ENCODE measurements at regions not wholly inside any gene's neighbourhood (a gene's known extent, or its start where the extent isn't known, plus 50 kb on each side); places are given as distances from the start of the nearest gene placed in this dataset.

DNA sequence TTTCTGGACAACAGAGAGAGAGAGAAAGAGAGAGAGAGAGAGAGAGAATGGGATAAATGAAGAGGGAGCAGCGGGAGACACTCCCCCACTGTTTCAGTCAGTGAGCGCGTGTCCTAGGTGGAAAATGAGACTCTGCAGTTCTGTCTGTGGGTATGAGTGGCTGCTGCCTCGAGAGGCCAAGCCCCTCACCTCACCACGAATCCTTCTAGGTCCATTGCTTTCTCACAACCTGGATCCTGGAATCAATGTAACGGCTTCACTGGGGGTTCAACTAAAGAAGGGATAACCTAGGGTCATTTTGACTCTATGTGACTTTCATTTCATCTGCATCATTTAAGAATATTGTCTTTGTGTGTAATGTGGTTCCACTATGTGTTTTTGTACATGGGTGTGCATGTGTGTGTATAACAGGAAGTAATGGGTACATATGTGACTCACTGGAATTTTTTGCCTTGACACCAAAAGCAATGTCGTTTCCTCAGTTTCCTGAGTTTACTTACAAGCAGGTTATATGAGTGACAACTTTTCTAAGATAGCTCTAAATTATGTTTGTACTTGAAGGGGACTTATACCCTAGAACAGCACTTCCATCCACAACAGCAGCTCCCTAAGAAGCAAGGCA is 221.4 kb upstream of the TRIB2 start:
- DNase-seq (ENCODE audit: low read depth), result no peak

- DNase-seq (ENCODE audit: low read depth), result no peak
Measured at GRCh38 chr2:12498286-12498685, 218.4 kb upstream of the TRIB2 start.

DNA sequence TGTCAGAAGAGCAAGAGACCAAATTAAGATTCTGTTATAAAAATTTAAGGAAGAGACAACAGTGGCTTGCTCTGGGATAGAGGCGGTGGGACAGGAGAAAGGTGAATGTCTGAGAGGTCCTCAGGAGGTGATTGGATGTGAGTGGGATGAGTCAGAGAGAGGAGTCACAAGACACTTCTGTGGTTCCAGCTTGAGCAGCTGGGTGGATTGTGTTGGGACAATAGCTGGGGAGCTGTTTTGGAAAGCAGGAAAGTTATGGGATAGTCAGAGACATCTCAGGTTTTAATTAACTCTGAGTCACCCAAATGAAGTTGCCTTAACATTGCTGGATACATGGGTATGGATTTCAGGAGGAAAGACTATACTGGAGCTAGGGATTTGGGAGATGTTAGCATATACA is 218.0 kb upstream of the TRIB2 start:
- no peak for DNase-seq (ENCODE audit: low read depth)

GRCh38 chr2:12500899-12501298 is 215.8 kb upstream of the TRIB2 start:
- no peak for DNase-seq (ENCODE audit: low read depth)

DNA sequence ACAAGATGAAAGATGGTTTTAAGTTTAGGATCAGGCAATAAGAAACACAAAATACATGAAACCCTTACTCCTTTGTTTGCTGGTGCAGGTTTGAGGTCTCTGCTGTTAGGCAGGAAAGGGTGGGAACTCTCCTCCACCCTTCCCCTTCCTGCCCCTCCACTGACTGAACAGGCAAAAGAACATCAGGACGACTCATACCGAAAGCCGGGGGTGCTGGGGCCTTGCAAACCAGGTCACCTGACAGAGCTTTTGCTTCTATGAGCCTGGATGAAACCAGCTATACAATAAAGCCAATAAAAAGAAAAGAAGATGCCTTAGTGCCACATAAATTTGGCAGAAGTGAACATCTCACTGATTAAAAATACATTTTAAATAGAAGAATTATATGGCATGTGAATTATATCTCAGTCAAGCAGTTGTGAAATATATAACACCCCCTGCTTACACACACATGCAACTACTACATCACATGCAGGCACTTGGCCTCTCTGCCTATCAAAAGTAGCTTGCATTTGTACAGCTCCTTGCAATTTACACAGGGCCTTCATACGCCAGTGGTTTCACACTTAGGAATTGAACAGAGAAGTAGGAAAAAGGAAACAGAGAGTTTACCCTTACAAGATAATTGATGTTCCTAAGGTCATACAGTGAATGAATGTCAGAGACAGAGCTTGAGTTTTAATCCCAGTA is 215.1 kb upstream of the TRIB2 start:
- no peak for DNase-seq (ENCODE audit: low read depth)

GRCh38 chr2:12502759-12503158 is 214.0 kb upstream of the TRIB2 start:
- no peak for DNase-seq (ENCODE audit: low read depth)

DNA sequence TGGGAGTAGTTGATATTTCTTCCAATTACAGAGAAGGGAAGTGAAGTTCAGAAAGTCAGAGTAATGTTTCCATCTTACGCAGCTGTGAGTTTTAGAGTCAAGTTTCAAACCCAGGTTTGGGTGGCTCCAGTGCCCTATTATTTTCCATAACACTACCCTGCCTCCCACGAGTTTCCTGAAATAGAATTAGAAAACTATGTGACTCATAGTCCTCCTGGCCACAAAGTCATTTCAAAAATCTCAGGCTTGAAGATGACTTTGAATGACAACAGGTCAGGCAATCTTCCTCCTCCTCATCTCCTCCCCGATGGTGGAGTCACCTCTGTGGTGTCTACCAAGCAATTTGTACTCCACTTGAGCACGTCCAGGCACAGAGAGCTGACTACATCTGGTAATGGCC is 212.3 kb upstream of the TRIB2 start:
- DNase-seq (ENCODE audit: low read depth), result no peak

DNA sequence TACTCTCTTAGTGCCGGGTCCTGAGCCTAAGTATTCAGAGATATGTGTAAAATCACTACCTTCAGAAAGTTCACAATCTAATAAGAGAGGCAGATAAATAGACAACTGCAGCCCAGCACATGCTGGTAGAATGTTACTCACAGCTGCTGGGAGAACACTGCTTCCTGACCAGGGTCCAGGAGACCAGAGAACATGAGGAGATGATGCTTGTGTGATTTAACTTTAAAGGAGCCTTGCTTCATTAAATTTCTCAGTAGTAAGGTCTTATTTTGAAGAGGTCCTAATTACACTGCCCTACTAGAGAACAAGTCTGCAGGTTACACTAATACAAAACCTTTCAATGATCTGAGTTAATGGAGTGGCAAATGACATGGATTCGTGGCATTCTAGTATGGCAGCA is 209.9 kb upstream of the TRIB2 start:
- DNase-seq (ENCODE audit: low read depth), result no peak

- no peak for DNase-seq (ENCODE audit: low read depth)
Measured at GRCh38 chr2:12507295-12507694, 209.4 kb upstream of the TRIB2 start.

DNA sequence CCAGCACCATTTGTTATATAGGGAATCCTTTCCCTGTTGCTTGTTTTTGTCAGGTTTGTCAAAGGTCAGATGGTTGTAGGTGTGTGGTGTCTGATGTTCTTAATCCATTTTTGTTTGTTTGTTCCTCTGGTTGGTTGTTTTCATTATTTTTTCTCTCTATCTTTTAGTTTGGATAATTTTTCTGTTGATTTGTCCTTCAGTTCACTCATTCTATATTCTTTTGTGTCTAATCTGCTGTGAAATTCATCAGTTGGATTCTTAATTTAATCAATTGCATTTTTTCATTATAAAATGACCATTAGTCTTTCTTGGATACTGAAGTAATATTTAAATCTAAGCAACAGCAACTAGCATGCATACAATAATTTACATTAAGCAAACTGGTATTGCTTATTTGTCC is 206.7 kb upstream of the TRIB2 start:
- no peak for DNase-seq (ENCODE audit: low read depth)

GRCh38 chr2:12513339-12513738 is 203.4 kb upstream of the TRIB2 start:
- no peak for DNase-seq (ENCODE audit: low read depth)

DNA sequence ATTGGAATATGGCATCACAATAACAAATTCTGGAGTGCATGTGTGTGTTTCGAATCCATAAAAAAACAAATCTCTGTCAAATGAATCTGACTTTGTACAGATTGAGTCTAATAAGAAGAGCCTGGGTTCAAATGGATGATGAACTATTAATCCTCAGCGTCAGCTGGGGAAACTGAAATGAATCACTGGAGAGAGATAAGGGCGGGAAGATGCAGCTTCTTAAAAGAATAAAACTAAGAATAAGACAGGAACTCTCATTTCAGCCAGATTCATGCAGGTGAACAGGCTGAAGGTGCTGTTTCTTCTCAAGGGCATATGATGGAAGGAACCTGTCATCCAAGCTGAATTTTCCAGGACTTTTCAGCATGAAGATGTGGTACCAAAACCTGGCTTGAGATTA is 202.6 kb upstream of the TRIB2 start:
- no peak for DNase-seq (ENCODE audit: low read depth)

- DNase-seq (ENCODE audit: low read depth), result no peak
Measured at GRCh38 chr2:12514631-12515437, 201.9 kb upstream of the TRIB2 start.

GRCh38 chr2:12515871-12516270 is 200.9 kb upstream of the TRIB2 start:
- no peak for DNase-seq (ENCODE audit: low read depth)

DNA sequence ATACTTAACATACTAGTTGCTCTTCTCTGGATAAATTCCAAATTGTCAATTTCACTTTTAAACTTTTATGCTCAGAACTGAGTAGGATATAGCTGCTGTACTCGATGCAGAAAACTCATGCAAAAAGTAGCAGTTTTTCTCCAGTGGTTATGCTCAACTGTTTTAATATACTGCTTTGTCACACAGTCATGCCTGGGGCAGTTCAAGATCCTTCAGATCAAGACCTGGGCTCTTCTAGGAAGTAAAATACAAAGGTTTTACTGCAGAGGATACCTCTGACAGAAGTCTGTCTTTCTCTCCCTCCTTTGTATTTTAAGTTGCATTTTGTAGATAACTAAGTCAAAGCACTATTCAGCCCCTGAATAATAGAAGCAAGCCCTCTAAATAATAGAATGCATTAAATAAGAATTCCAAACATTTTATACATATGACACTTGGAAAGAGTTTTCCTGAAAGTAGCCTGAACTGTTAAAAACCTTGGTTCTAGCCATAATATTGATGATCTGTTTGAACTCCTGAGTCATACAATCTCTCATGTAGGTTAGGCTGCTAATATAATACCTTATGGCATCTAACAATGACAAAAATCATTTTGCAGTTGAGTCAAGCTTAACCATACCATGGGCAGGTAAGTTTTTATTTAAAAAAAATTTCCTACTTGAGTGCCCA is 183.3 kb upstream of the TRIB2 start:
- no peak for DNase-seq (ENCODE audit: low read depth)

DNA sequence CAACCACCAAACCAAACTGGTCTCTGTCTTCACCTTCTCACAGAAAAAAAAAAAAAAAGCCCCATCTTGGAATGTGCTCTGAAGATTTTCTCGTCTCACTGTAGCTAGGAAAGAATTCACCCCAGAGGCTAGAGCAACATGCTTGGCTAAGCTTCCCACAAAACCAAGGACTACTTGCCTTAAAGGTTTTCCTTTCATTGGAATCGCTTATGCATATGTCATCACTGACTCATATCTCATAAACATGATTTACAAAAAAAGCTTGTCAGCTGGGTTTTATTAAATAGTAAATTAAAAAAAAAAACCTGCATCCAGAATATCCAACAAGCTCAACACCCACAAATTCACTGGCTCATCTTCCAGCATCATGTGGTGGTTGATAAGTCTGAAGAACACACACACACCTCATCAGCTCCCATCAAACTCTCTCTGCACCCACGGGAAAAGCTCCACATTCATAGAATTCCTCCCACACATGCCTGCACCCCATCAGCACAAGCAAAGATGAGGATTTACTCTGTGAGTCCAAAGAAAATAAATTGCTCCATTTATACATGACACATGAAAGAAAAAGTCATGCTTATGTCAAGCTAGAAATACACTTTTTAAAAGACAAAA is 182.0 kb upstream of the TRIB2 start:
- DNase-seq (ENCODE audit: low read depth), result peak; percentile 9

- DNase-seq (ENCODE audit: low read depth), result no peak
Measured at GRCh38 chr2:12536976-12537375, 179.8 kb upstream of the TRIB2 start.

DNA sequence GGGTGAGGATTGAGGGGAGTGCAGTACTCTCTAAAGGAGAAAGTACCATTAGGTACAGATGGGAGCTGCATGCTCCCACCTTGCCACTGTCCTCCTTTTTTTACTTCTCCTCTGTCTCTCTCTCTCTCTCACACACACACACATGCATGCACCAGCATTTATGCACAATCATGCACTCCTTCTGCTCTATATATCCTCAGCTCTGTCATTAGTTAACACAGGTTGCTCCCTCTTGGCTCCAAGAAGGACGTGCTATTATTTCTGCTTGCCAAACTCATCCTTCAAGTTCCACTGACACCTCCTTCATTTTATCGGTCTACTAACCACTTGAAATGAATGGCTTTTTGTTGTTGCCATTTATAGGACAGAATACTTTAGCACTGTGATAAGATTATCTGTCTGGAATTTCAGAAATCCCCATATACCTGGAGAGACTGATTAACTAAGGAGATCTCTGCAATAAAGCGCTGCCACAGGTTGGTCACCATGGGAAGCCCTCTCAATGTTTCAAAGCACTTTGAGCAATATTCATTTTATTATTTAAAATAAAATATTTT is 178.5 kb upstream of the TRIB2 start:
- no peak for DNase-seq (ENCODE audit: low read depth)

- DNase-seq (ENCODE audit: low read depth), result no peak
Measured at GRCh38 chr2:12539336-12539735, 177.4 kb upstream of the TRIB2 start.

DNA sequence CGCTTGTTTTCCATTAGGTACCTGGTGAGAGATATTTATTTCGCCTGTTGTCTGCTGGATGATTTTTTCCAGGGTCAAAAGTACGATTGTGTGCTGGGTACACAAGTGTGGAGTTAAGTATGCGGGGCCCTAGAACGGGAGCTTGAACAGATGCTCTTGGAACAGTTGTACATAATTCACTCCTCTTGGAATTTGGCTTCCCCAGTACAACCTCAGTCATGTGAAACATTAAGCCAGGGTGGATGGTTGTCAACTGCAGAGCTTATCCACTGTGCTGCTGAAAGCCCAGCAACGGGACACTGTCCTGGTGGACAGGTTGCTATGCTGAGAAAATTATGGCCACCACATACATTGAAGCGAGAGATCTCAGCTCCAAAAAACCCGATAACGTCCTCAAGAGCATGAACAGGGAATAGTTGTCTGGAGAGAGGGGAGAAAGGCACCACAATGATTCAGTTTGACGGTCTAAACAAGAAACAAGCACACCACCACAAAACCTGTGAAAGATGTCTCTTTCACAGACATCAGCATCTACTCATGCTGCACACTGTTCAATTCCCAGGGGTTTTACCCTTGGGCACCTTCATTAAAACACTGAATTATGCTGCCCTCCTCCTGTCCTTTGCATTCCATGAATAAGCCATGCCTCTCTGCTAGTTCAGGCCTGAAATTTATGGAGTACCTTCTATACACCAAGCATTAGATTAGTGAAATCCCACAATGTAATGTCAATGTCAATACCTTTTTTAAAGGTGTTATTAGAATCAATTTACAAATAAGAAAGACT is 176.8 kb upstream of the TRIB2 start:
- DNase-seq (ENCODE audit: low read depth), result no peak

All from forelimb muscle (tissue), 1 donor.